H1 (cell line): ENCODE measurements at regions not wholly inside any gene's neighbourhood (a gene's known extent, or its start where the extent isn't known, plus 50 kb on each side); places are given as distances from the start of the nearest gene placed in this dataset.

Experiments used
- CTCF ChIA-PET: fragments of 300-600 bp; sonication (Branson Sonifier 250); formaldehyde crosslinking; loops from one replicate; lab custom pipeline; 2021; ENCODE audit not compliant: partially characterized antibody; lab: Charles Lee
- POLR2A ChIA-PET: fragments of 300-600 bp; sonication (Branson Sonifier 250); formaldehyde crosslinking; loops from one replicate; lab custom pipeline; 2021; ENCODE audit warnings: inconsistent platforms; ENCODE audit not compliant: partially characterized antibody; lab: Charles Lee
- DNase-seq, 2 experiments: peaks; one replicate each; pipeline versions ENCODE4 v3.0.0 to v3.0.0-alpha.2; 2010 to 2022; ENCODE audit warnings: low spot score in 2 of 2, low read depth in 1 of 2, mixed read lengths in 1 of 2
- FAIRE-seq: peaks from 2 replicates; lab custom pipeline; 2011; peaks lifted over from hg19 to GRCh38; lab: Jason Lieb, UNC
- H2AFZ ChIP-seq: 2 replicates; pipeline ENCODE4 v1.8.1; 2012; ENCODE audit warnings: low read length, inconsistent platforms
- H2AK5ac ChIP-seq: 2 replicates; pipeline ENCODE4 v1.6.1; 2013; ENCODE audit warnings: low read depth, low read length
- H2BK120ac ChIP-seq: replicated peaks from 2 replicates; pipeline ENCODE3; 2013; ENCODE audit warnings: low read depth, low read length, inconsistent platforms
- H2BK12ac ChIP-seq: 2 replicates; pipeline ENCODE4 v1.6.1; 2013; ENCODE audit warnings: low read depth, low read length
- H2BK15ac ChIP-seq: 2 replicates; pipeline ENCODE4 v1.6.1; 2013; ENCODE audit warnings: low read length
- H2BK20ac ChIP-seq: 2 replicates; pipeline ENCODE4 v1.6.1; 2013; ENCODE audit warnings: low read length
- H2BK5ac ChIP-seq: 2 replicates; pipeline ENCODE4 v1.6.1; 2013; ENCODE audit warnings: low read depth, low read length
- H3K14ac ChIP-seq: 2 replicates; pipeline ENCODE4 v1.6.1; 2013; ENCODE audit warnings: inconsistent platforms; ENCODE audit not compliant: insufficient read length
- H3K18ac ChIP-seq: 2 replicates; pipeline ENCODE4 v1.6.1; 2013; ENCODE audit warnings: low read length; ENCODE audit errors: extremely low read depth
- H3K23ac ChIP-seq: 2 replicates; pipeline ENCODE4 v1.6.1; 2013; ENCODE audit warnings: inconsistent platforms; ENCODE audit not compliant: insufficient read length
- H3K23me2 ChIP-seq: 2 replicates; pipeline ENCODE4 v1.6.1; 2013; ENCODE audit warnings: low read depth, low read length
- H3K27ac ChIP-seq: 2 replicates; pipeline ENCODE4 v1.6.1; 2011; ENCODE audit warnings: low read depth, low read length, inconsistent platforms
- H3K27me3 ChIP-seq, 4 experiments: replicated peaks in 1 of 4; 1 replicate in 1 of 4; 2 replicates in 3 of 4; pipeline versions ENCODE4 v1.6.1 to v1.8.1; 2011 to 2013; ENCODE audit warnings: low read length in 3 of 4, mild to moderate bottlenecking in 3 of 4, inconsistent platforms in 2 of 4, mixed read lengths in 2 of 4, moderate library complexity in 1 of 4; ENCODE audit not compliant: control insufficient read depth in 3 of 4, insufficient read depth in 3 of 4; ENCODE audit errors: extremely low read depth in 1 of 4
- H3K36me3 ChIP-seq, 4 experiments: 2 replicates each; pipeline versions ENCODE4 v1.6.1 to v1.8.1; 2011 to 2013; ENCODE audit warnings: mild to moderate bottlenecking in 4 of 4, low read length in 3 of 4, moderate library complexity in 2 of 4, control low read depth in 1 of 4, inconsistent platforms in 1 of 4; ENCODE audit not compliant: insufficient read depth in 4 of 4, control insufficient read depth in 2 of 4
- H3K4ac ChIP-seq: replicated peaks from 2 replicates; pipeline ENCODE3; 2013; ENCODE audit warnings: low read length, low read depth, mixed read lengths, inconsistent platforms; ENCODE audit not compliant: insufficient read length
- H3K4me1 ChIP-seq, 4 experiments: replicated peaks in 1 of 4; 1 replicate in 1 of 4; 2 replicates in 3 of 4; pipeline versions ENCODE4 v1.6.1 to v1.8.1; 2011 to 2013; ENCODE audit warnings: low read length in 3 of 4, inconsistent platforms in 2 of 4, mixed read lengths in 1 of 4; ENCODE audit not compliant: insufficient read depth in 4 of 4, control insufficient read depth in 3 of 4
- H3K4me2 ChIP-seq, 2 experiments: 2 replicates each; pipeline versions ENCODE4 v1.6.1 to v1.8.1; 2011 to 2013; ENCODE audit warnings: low read depth in 2 of 2, low read length in 2 of 2, control low read depth in 1 of 2, inconsistent platforms in 1 of 2, mild to moderate bottlenecking in 1 of 2; ENCODE audit not compliant: insufficient read depth in 1 of 2
- H3K4me3 ChIP-seq, 4 experiments: fragments of 200-600, 300-600 bp in 1 of 4; sonication (generic), shearing (Covaris generic), sonication (Bioruptor Twin) in 1 of 4; 2 replicates each; pipeline versions ENCODE4 v1.5.1 to v1.8.1; 2011 to 2016; ENCODE audit warnings: low read length in 4 of 4, low read depth in 3 of 4, control low read depth in 2 of 4, inconsistent platforms in 2 of 4, mild to moderate bottlenecking in 2 of 4, mixed read lengths in 1 of 4, moderate library complexity in 1 of 4; ENCODE audit not compliant: insufficient read depth in 2 of 4; ENCODE audit errors: extremely low read depth in 1 of 4
- H3K56ac ChIP-seq: replicated peaks from 2 replicates; pipeline ENCODE3; 2013; ENCODE audit warnings: low read depth, mild to moderate bottlenecking, mixed read lengths, low read length, inconsistent platforms; ENCODE audit not compliant: insufficient read length
- H3K79me1 ChIP-seq: 2 replicates; pipeline ENCODE4 v1.6.1; 2013; ENCODE audit warnings: low read depth, low read length, control low read depth
- H3K79me2 ChIP-seq, 2 experiments: 2 replicates each; pipeline versions ENCODE4 v1.6.1 to v1.8.1; 2012 to 2013; ENCODE audit warnings: low read length in 2 of 2, mild to moderate bottlenecking in 2 of 2, inconsistent platforms in 1 of 2; ENCODE audit not compliant: insufficient read depth in 2 of 2, control insufficient read depth in 1 of 2
- H3K9ac ChIP-seq, 4 experiments: replicated peaks in 1 of 4; 1 replicate in 1 of 4; 2 replicates in 3 of 4; pipeline versions ENCODE4 v1.6.1 to v1.8.1; 2011 to 2013; ENCODE audit warnings: low read depth in 3 of 4, low read length in 3 of 4, control low read depth in 2 of 4, mild to moderate bottlenecking in 2 of 4, moderate library complexity in 2 of 4, inconsistent platforms in 1 of 4; ENCODE audit errors: extremely low read depth in 1 of 4
- H3K9me3 ChIP-seq, 2 experiments: 2 replicates each; pipeline versions ENCODE4 v1.6.1 to v1.8.1; 2012 to 2013; ENCODE audit warnings: mild to moderate bottlenecking in 2 of 2, moderate library complexity in 2 of 2, control low read depth in 1 of 2, inconsistent platforms in 1 of 2, low read depth in 1 of 2, low read length in 1 of 2, mixed read lengths in 1 of 2; ENCODE audit not compliant: insufficient read depth in 2 of 2
- H4K20me1 ChIP-seq, 2 experiments: replicated peaks in 1 of 2; 2 replicates each; pipeline versions ENCODE3 to v1.8.1; 2011 to 2013; ENCODE audit warnings: inconsistent platforms in 2 of 2, low read length in 2 of 2, mild to moderate bottlenecking in 1 of 2; ENCODE audit not compliant: insufficient read depth in 2 of 2, control insufficient read depth in 1 of 2
- H4K5ac ChIP-seq: 2 replicates; pipeline ENCODE4 v1.6.1; 2013; ENCODE audit warnings: low read length, low read depth, mixed read lengths, inconsistent platforms; ENCODE audit not compliant: insufficient read length
- H4K8ac ChIP-seq: 2 replicates; pipeline ENCODE4 v1.8.0; 2013; ENCODE audit warnings: mild to moderate bottlenecking, moderate library complexity, low read length, inconsistent platforms; ENCODE audit not compliant: insufficient read depth; ENCODE audit errors: extremely low read depth
- H4K91ac ChIP-seq: replicated peaks from 2 replicates; pipeline ENCODE3; 2013; ENCODE audit warnings: low read length, mixed read lengths, inconsistent platforms; ENCODE audit not compliant: insufficient read length
- BCL11A ChIP-seq, 2 experiments: IDR thresholded peaks; one replicate each; pipeline ENCODE4 v1.6.1; 2011; ENCODE audit warnings: low read depth in 2 of 2, low read length in 2 of 2, mild to moderate bottlenecking in 2 of 2
- BRCA1 ChIP-seq: IDR thresholded peaks from 2 replicates; pipeline ENCODE4 v1.6.1; 2012; ENCODE audit warnings: low read depth, low read length, improper control_type of control experiment
- EGR1 ChIP-seq: IDR thresholded peaks from 2 replicates; pipeline ENCODE4 v1.6.1; 2011; ENCODE audit warnings: low read depth, low read length, borderline replicate concordance
- EZH2 ChIP-seq: fragments of 200-600 bp; sonication (generic); IDR thresholded peaks from 2 replicates; pipeline ENCODE4 v1.7.1; 2012; ENCODE audit warnings: low read depth, mild to moderate bottlenecking, moderate library complexity, low read length, inconsistent platforms; ENCODE audit not compliant: severe bottlenecking
- MAX ChIP-seq: IDR thresholded peaks from 2 replicates; pipeline ENCODE4 v1.6.1; 2012; ENCODE audit warnings: inconsistent platforms

- Histone ChIP-seq H3K27ac (no peak overlapping the region), H3K9ac (no peak overlapping the region), H3K4me1 (no peaks in the 10 kb centered on the region), H3K4me3 (no peak overlapping the region), H3K14ac (no peak overlapping the region), H3K4me2 (no peak overlapping the region), H2BK12ac (no peak overlapping the region), H2AK5ac (no peak overlapping the region), H3K4ac (no peak overlapping the region), H3K36me3 (no peaks in the 10 kb centered on the region), H4K5ac (no peak overlapping the region), H2BK120ac (no peak overlapping the region), H3K27me3 (no peaks in the 10 kb centered on the region), H3K23me2 (no peaks in the 10 kb centered on the region)
- CTCF ChIA-PET: no interaction called here
- POLR2A ChIA-PET: no interaction called here
- FAIRE-seq: no peak
- DNase-seq: no peak
- TF ChIP-seq BRCA1: no peak
- no peak for TF ChIP-seq EZH2
- TF ChIP-seq EGR1: no peak
- TF ChIP-seq BCL11A (IDR thresholded peaks at IDR 0.05; ENCODE audit: low read depth in 2 of 2, low read length in 2 of 2): no peak
- no peak for TF ChIP-seq MAX
- TF ChIP-seq, all 59 proteins: peak for 0
- H3K56ac ChIP-seq: no peak overlapping the region
- no peak overlapping the region for H3K18ac ChIP-seq
- no peaks in the 10 kb centered on the region for H3K79me2 ChIP-seq
- no peaks in the 10 kb centered on the region for H3K9me3 ChIP-seq
- no peak overlapping the region for H2AFZ ChIP-seq
- no peak overlapping the region for H2BK15ac ChIP-seq
- H4K8ac ChIP-seq: no peak overlapping the region
- H3K79me1 ChIP-seq: no peaks in the 10 kb centered on the region
- H4K20me1 ChIP-seq: no peaks in the 10 kb centered on the region
- H4K91ac ChIP-seq: no peak overlapping the region
- H3K23ac ChIP-seq: no peak overlapping the region
- H2BK20ac ChIP-seq: no peak overlapping the region
- no peak overlapping the region for H2BK5ac ChIP-seq
Measured at GRCh38 chr14:42499137-42499536, 892.5 kb downstream of the LRFN5 start.
